ENCODE measurements at regions not wholly inside any gene's neighbourhood (a gene's known extent, or its start where the extent isn't known, plus 50 kb on each side); places are given as distances from the start of the nearest gene placed in this dataset.

- DNase-seq (ENCODE audit: low spot score) = no peak
- Histone ChIP-seq H3K4me3 (no peak overlapping the region), H3K27me3 (replicated peaks; ENCODE audit: insufficient read depth) (no peaks in the 10 kb centered on the region), H3K4me1 (replicated peaks) (no peaks in the 10 kb centered on the region), H3K9me3 (no peaks in the 10 kb centered on the region), H3K36me3 (no peaks in the 10 kb centered on the region), H3K27ac (no peak overlapping the region)
- TF ChIP-seq CTCF (IDR thresholded peaks at IDR 0.05) = no peak
- TF ChIP-seq POLR2AphosphoS5 (IDR thresholded peaks at IDR 0.05) = no peak
- TF ChIP-seq POLR2A (IDR thresholded peaks at IDR 0.05) = no peak
- 82% methylated on average over 2 of the region's 2 CpGs for WGBS
- intact Hi-C loops (cut with DNase I) = no loop called here
Observed at GRCh38 chr16:60586493-60586892, 1449.7 kb downstream of the CDH8 start.

GRCh38 chr16:60582528-60582927 is 1453.7 kb downstream of the CDH8 start:
- Histone ChIP-seq H3K27me3 (replicated peaks; ENCODE audit: insufficient read depth) (no peaks in the 10 kb centered on the region), H3K4me3 (no peak overlapping the region), H3K4me1 (replicated peaks) (no peaks in the 10 kb centered on the region), H3K9me3 (no peaks in the 10 kb centered on the region), H3K36me3 (no peaks in the 10 kb centered on the region), H3K27ac (no peak overlapping the region)
- TF ChIP-seq POLR2A (IDR thresholded peaks at IDR 0.05) (no peak), POLR2AphosphoS5 (IDR thresholded peaks at IDR 0.05) (no peak), CTCF (IDR thresholded peaks at IDR 0.05) (no peak)
- WGBS = 73% methylated on average over 4 of the region's 4 CpGs
- DNase-seq (ENCODE audit: low spot score) = no peak
- intact Hi-C loops (cut with DNase I) = no loop called here

- Histone ChIP-seq H3K4me1 (replicated peaks) (no peaks in the 10 kb centered on the region), H3K9me3 (no peaks in the 10 kb centered on the region), H3K4me3 (no peak overlapping the region), H3K27ac (no peak overlapping the region), H3K36me3 (no peaks in the 10 kb centered on the region), H3K27me3 (replicated peaks; ENCODE audit: insufficient read depth) (no peaks in the 10 kb centered on the region)
- TF ChIP-seq CTCF (IDR thresholded peaks at IDR 0.05) = no peak
- TF ChIP-seq POLR2A (IDR thresholded peaks at IDR 0.05) = no peak
- no peak for TF ChIP-seq POLR2AphosphoS5 (IDR thresholded peaks at IDR 0.05)
- intact Hi-C loops (cut with DNase I) = no loop called here
- DNase-seq (ENCODE audit: low spot score) = no peak
Observed at GRCh38 chr16:60566901-60567300, 1469.3 kb downstream of the CDH8 start.

- WGBS = 88% methylated on average over 2 of the region's 2 CpGs
- H3K27me3 ChIP-seq (replicated peaks; ENCODE audit: insufficient read depth) = no peaks in the 10 kb centered on the region
- no peak overlapping the region for H3K27ac ChIP-seq
- no peaks in the 10 kb centered on the region for H3K4me1 ChIP-seq (replicated peaks)
- intact Hi-C loops (cut with DNase I) = no loop called here
- H3K36me3 ChIP-seq = no peaks in the 10 kb centered on the region
- H3K9me3 ChIP-seq = no peaks in the 10 kb centered on the region
- no peak for TF ChIP-seq POLR2AphosphoS5 (IDR thresholded peaks at IDR 0.05)
- TF ChIP-seq CTCF (IDR thresholded peaks at IDR 0.05) = no peak
- no peak for TF ChIP-seq POLR2A (IDR thresholded peaks at IDR 0.05)
- no peak overlapping the region for H3K4me3 ChIP-seq
- DNase-seq (ENCODE audit: low spot score) = no peak
Observed at GRCh38 chr16:60564588-60564987, 1471.7 kb downstream of the CDH8 start.

GRCh38 chr16:60563166-60563565 is 1473.1 kb downstream of the CDH8 start:
- Histone ChIP-seq H3K27me3 (replicated peaks; ENCODE audit: insufficient read depth) (no peaks in the 10 kb centered on the region), H3K4me3 (no peak overlapping the region), H3K4me1 (replicated peaks) (no peaks in the 10 kb centered on the region), H3K36me3 (no peaks in the 10 kb centered on the region), H3K9me3 (no peaks in the 10 kb centered on the region), H3K27ac (no peak overlapping the region)
- intact Hi-C loops (cut with DNase I) = no loop called here
- no peak for DNase-seq (ENCODE audit: low spot score)
- TF ChIP-seq POLR2AphosphoS5 (IDR thresholded peaks at IDR 0.05) (no peak), CTCF (IDR thresholded peaks at IDR 0.05) (no peak), POLR2A (IDR thresholded peaks at IDR 0.05) (no peak)

All from prostate gland (tissue), 2 donors.